GM12874 (cell line): ENCODE measurements at regions not wholly inside any gene's neighbourhood (a gene's known extent, or its start where the extent isn't known, plus 50 kb on each side); places are given as distances from the start of the nearest gene placed in this dataset.

Source experiments
- TF ChIP-seq, protein P1 (sequence below): IDR thresholded peaks from 2 replicates; pipeline ENCODE4 v1.5.1; 2011; ENCODE audit warnings: low read depth, mild to moderate bottlenecking, control low read depth, low read length, moderate library complexity; ENCODE audit not compliant: insufficient read depth

DNA sequence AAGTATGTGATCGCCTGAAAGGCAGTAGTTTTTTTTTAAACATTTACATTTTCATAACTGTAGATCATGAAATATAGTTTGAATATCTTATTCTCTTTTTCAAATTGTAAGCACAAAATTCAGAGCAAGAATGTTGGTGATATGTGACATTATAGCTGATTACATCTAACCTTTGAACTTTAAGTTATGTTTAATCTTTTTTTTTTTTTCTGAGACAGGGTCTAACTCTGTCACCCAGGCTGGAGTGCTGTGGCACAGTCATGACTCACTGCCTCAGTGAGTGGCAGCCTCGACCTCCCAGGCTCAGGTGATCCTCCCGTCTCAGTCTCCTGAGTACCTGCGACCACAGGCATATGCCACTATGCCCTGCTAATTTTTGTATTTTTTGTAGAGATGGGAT lies 278.7 kb upstream of the NEBL start:
- TF ChIP-seq, protein P1, sequence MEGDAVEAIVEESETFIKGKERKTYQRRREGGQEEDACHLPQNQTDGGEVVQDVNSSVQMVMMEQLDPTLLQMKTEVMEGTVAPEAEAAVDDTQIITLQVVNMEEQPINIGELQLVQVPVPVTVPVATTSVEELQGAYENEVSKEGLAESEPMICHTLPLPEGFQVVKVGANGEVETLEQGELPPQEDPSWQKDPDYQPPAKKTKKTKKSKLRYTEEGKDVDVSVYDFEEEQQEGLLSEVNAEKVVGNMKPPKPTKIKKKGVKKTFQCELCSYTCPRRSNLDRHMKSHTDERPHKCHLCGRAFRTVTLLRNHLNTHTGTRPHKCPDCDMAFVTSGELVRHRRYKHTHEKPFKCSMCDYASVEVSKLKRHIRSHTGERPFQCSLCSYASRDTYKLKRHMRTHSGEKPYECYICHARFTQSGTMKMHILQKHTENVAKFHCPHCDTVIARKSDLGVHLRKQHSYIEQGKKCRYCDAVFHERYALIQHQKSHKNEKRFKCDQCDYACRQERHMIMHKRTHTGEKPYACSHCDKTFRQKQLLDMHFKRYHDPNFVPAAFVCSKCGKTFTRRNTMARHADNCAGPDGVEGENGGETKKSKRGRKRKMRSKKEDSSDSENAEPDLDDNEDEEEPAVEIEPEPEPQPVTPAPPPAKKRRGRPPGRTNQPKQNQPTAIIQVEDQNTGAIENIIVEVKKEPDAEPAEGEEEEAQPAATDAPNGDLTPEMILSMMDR: no peak

GRCh38 chr10:21174715-21175495 lies 277.8 kb upstream of the NEBL start:
- TF ChIP-seq, protein P1: no peak

GRCh38 chr10:21173802-21174714 lies 276.9 kb upstream of the NEBL start:
- TF ChIP-seq, protein P1: no peak

- TF ChIP-seq, protein P1: no peak
These were observed 276.1 kb upstream of the NEBL start for GRCh38 chr10:21172930-21173801.

DNA sequence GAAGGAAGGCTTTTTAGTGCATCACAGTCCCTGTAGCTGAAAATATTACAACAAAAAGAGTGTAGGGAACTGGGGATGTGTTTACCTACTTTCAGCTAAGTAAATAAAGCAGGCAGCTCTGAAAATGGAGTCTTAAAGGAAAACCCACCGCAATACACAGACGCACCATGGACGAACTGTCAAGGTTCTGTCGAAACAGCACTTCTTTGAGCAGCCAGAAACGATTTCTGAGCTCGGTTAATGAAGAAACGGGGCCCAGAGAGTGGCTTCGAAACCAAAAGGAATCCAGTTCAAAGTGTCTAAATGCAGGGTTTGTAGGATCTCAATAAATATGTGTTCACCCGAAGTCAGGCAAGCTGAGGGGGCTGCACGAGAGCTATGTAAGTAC lies 275.4 kb upstream of the NEBL start:
- TF ChIP-seq, protein P1: no peak

DNA sequence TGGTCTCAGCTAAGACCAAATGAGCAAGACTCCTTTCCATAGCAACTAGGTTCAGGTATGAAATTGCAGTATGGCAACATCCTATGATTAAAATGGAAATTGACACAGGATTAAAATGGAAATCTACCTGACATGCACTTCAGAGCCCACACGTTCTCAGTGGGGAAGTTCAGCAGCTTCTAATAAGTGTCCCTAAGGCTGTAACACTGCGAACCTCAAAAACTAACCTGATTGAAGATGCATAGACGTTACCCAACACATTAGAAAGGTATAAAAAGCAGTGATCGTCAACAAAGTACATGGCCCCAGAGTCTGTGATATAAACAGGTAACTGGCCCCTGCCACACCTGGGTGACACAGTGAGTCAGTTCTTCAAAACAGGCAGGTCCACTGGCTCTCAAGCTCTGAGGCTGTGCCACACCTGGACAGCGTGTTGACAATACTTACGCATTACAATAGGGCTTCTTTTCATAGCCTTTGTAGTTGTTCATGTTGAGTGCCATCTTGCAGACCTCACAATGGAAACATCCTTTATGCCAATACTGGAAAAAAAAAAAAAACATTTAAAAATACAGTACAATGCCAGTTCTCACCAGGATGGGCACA lies 274.9 kb upstream of the NEBL start:
- TF ChIP-seq, protein P1: no peak
